HCT116 (cell line): ENCODE measurements at regions not wholly inside any gene's neighbourhood (a gene's known extent, or its start where the extent isn't known, plus 50 kb on each side); places are given as distances from the start of the nearest gene placed in this dataset.

Experiments used
- ATAC-seq: fragments of 200-7000 bp; cut with Tn5 transposase; 2 replicates; pipeline ENCODE4 v1.9.1; 2020; ENCODE audit warnings: mild to moderate bottlenecking, moderate library complexity
- BruUV-seq: library from RNA; stranded (reverse); fragments of 400-500 nt; replicated peaks from 2 replicates; lab custom pipeline; 2021; lab: Mats Ljungman, UMichigan
- CTCF ChIA-PET: fragments of 300-600 bp; sonication (Branson Sonifier 250); formaldehyde crosslinking; loops from one replicate; lab custom pipeline; 2021; ENCODE audit warnings: antibody characterized with exemption; lab: Charles Lee
- POLR2A ChIA-PET: fragments of 300-600, 350-600 bp; sonication (Branson Sonifier 250); formaldehyde crosslinking; loops from one replicate; lab custom pipeline; 2021; ENCODE audit warnings: antibody characterized with exemption; lab: Charles Lee
- RAD21 ChIA-PET, 2 experiments: fragments of 300-600 bp; sonication (Branson Sonifier 250); formaldehyde crosslinking; loops; one replicate each; lab custom pipeline; 2023; ENCODE audit warnings: low total read pairs in 2 of 2; ENCODE audit not compliant: uncharacterized antibody in 2 of 2, unreplicated experiment in 2 of 2, low non-redundant PET in 1 of 2; lab: Charles Lee
- DNase-seq: peaks from one replicate; pipeline ENCODE4 v3.0.0-alpha.2; 2010; ENCODE audit warnings: low read depth, low spot score
- H2AFZ ChIP-seq: fragments of 200-600 bp; shearing (Covaris generic), sonication (generic); 2 replicates; pipeline ENCODE4 v1.6.1; 2017; ENCODE audit warnings: low read depth, mixed run types, mixed read lengths, antibody characterized with exemption, low read length; ENCODE audit not compliant: poor library complexity, severe bottlenecking
- H3K27ac ChIP-seq: 2 replicates; pipeline ENCODE4 v1.5.1; 2012; ENCODE audit warnings: low read depth, low read length
- H3K27me3 ChIP-seq: fragments of 200-600 bp; sonication (generic); 2 replicates; pipeline ENCODE4 v1.6.1; 2016; ENCODE audit warnings: mixed run types, low read length, mixed read lengths; ENCODE audit not compliant: insufficient read depth
- H3K36me3 ChIP-seq, 2 experiments: fragments of 200-500 bp in 1 of 2; fragments of 200-600 bp in 1 of 2; sonication (Bioruptor generic) in 1 of 2; sonication (generic) in 1 of 2; 2 replicates each; pipeline versions ENCODE4 v1.5.1 to v1.6.1; 2014 to 2016; ENCODE audit warnings: low read length in 2 of 2, inconsistent platforms in 1 of 2, mixed read lengths in 1 of 2, mixed run types in 1 of 2; ENCODE audit not compliant: insufficient read depth in 2 of 2, control insufficient read depth in 1 of 2
- H3K4me1 ChIP-seq, 2 experiments: fragments of 200-600 bp in 1 of 2; sonication (generic) in 1 of 2; 2 replicates each; pipeline versions ENCODE4 v1.5.1 to v1.6.1; 2012 to 2017; ENCODE audit warnings: low read length in 2 of 2, inconsistent platforms in 1 of 2, mild to moderate bottlenecking in 1 of 2, mixed read lengths in 1 of 2, mixed run types in 1 of 2, moderate library complexity in 1 of 2; ENCODE audit not compliant: insufficient read depth in 2 of 2, control insufficient read depth in 1 of 2
- H3K4me2 ChIP-seq: fragments of 200-600 bp; sonication (generic); 2 replicates; pipeline ENCODE4 v1.6.1; 2017; ENCODE audit warnings: mixed run types, low read length, mixed read lengths
- H3K4me3 ChIP-seq, 2 experiments: fragments of 200-600 bp in 1 of 2; sonication (generic) in 1 of 2; replicated peaks in 1 of 2; 2 replicates each; pipeline ENCODE4 v1.5.1; 2011 to 2016; ENCODE audit warnings: low read length in 2 of 2, control low read depth in 1 of 2, low read depth in 1 of 2, mild to moderate bottlenecking in 1 of 2, mixed read lengths in 1 of 2, mixed run types in 1 of 2
- H3K79me2 ChIP-seq: fragments of 200-600 bp; sonication (generic); 2 replicates; pipeline ENCODE4 v1.6.1; 2017; ENCODE audit warnings: mild to moderate bottlenecking, mixed run types, low read length, moderate library complexity, mixed read lengths; ENCODE audit not compliant: insufficient read depth
- H3K9ac ChIP-seq: fragments of 200-600 bp; sonication (generic); 2 replicates; pipeline ENCODE4 v1.6.1; 2016; ENCODE audit warnings: low read length, mixed read lengths
- H3K9me2 ChIP-seq: fragments of 200-600 bp; sonication (generic), shearing (Covaris generic); 2 replicates; pipeline ENCODE4 v1.6.1; 2017; ENCODE audit warnings: mixed run types, mild to moderate bottlenecking, moderate library complexity; ENCODE audit not compliant: insufficient read depth
- H3K9me3 ChIP-seq, 2 experiments: fragments of 200-500 bp in 1 of 2; fragments of 200-600 bp in 1 of 2; sonication (Bioruptor generic) in 1 of 2; sonication (generic) in 1 of 2; 2 replicates each; pipeline ENCODE4 v1.6.1; 2014 to 2017; ENCODE audit warnings: low read length in 2 of 2, mixed read lengths in 2 of 2, inconsistent platforms in 1 of 2, low read depth in 1 of 2, mild to moderate bottlenecking in 1 of 2, mixed run types in 1 of 2, moderate library complexity in 1 of 2; ENCODE audit not compliant: control insufficient read depth in 1 of 2, insufficient read depth in 1 of 2
- H4K20me1 ChIP-seq: fragments of 200-600 bp; sonication (generic), shearing (Covaris generic); 2 replicates; pipeline ENCODE4 v1.6.1; 2017; ENCODE audit warnings: mixed run types, mild to moderate bottlenecking, moderate library complexity; ENCODE audit not compliant: insufficient read depth
- CBX3 ChIP-seq: IDR thresholded peaks from 2 replicates; pipeline ENCODE4 v1.6.1; 2012; ENCODE audit warnings: low read depth
- EZH2 ChIP-seq: fragments of 200-600 bp; sonication (generic); IDR thresholded peaks from 2 replicates; pipeline ENCODE4 v1.6.1; 2017; ENCODE audit warnings: antibody characterized with exemption, mixed run types
- EZH2phosphoT487 ChIP-seq: fragments of 200-600 bp; IDR thresholded peaks from 2 replicates; pipeline ENCODE4 v1.6.1; 2018; ENCODE audit warnings: antibody characterized with exemption, borderline replicate concordance
- JUND ChIP-seq: IDR thresholded peaks from 2 replicates; pipeline ENCODE4 v1.6.1; 2012
- POLR2A ChIP-seq: IDR thresholded peaks from 2 replicates; pipeline ENCODE4 v1.7.0; 2011; ENCODE audit warnings: borderline replicate concordance; ENCODE audit not compliant: insufficient read depth, insufficient read length; ENCODE audit errors: extremely low read depth
- POLR2AphosphoS5 ChIP-seq: IDR thresholded peaks from 2 replicates; pipeline ENCODE4 v1.6.1; 2011; ENCODE audit warnings: mild to moderate bottlenecking, low read depth, low read length, moderate library complexity
- SP1 ChIP-seq: IDR thresholded peaks from 2 replicates; pipeline ENCODE4 v1.6.1; 2012; ENCODE audit warnings: low read depth
- SRF ChIP-seq: IDR thresholded peaks from 2 replicates; pipeline ENCODE4 v1.6.1; 2012; ENCODE audit warnings: low read depth
- TCF7L2 ChIP-seq: IDR thresholded peaks from 2 replicates; pipeline ENCODE4 v1.7.0; 2011; ENCODE audit warnings: borderline replicate concordance, inconsistent platforms; ENCODE audit not compliant: insufficient read depth, insufficient read length; ENCODE audit errors: extremely low read depth
- YY1 ChIP-seq: IDR thresholded peaks from 2 replicates; pipeline ENCODE4 v1.6.1; 2011; ENCODE audit warnings: low read length, low read depth, moderate library complexity, mild to moderate bottlenecking; ENCODE audit not compliant: insufficient replicate concordance; ENCODE audit errors: extremely low read depth
- ZFX ChIP-seq: fragments of 450-650 bp; IDR thresholded peaks from 2 replicates; pipeline ENCODE4 v1.6.1; 2017
- ZNF274 ChIP-seq: fragments of 200-500 bp; sonication (Bioruptor generic); IDR thresholded peaks from 2 replicates; pipeline ENCODE4 v1.6.1; 2014; ENCODE audit warnings: mild to moderate bottlenecking, low read depth, low read length, inconsistent platforms
- intact Hi-C: fragments of 100-400 bp; cut with micrococcal nuclease; formaldehyde crosslinking; loops from 2 replicates; pipeline ENCODE4 v1.10.0; 2022
- TF ChIP-seq, protein P1 (sequence below): IDR thresholded peaks from 2 replicates; pipeline ENCODE4 v1.6.1; 2012
- TF ChIP-seq, protein P2 (sequence below): IDR thresholded peaks from 2 replicates; pipeline ENCODE4 v1.6.1; 2012; ENCODE audit warnings: low read depth
- TF ChIP-seq, protein P3 (sequence below): IDR thresholded peaks from 2 replicates; pipeline ENCODE4 v1.6.1; 2011; ENCODE audit warnings: mild to moderate bottlenecking, low read length, moderate library complexity; ENCODE audit not compliant: insufficient replicate concordance; ENCODE audit errors: extremely low read depth

DNA sequence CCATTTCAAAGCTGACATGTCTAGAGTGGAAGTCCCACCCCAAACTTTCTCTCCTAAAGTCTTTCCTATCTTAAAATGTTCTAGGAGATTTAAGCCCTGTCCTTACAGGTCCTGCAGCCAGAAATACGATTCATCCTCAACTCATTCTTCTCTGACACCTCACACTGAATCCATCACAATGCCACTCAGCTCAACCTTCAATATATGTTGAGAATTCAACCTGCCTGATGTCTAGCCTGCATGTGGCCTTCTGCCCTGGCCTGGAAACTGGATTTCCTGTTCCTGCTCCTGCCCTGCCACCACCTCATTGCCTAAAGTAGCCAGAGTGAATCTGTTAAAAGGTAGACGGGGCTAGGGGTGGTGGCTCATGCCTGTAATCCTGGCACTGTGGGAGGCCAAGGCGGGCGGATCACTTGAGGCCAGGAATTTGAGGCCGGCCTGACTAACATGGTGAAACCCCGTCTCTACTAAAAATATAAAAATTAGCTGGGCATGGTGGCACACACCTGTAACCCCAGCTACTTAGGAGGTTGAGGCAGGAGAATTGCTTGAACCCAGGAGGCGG lies 345.9 kb downstream of the CDH26 start:
- H3K9me3 ChIP-seq: peaks cover 0 to 6% of the 10 kb centered on the region in 2 experiments; a peak in 1 of 4 replicates
- H3K27ac ChIP-seq: no peak overlapping the region
- no peaks in the 10 kb centered on the region for H3K27me3 ChIP-seq
- H3K79me2 ChIP-seq: no peaks in the 10 kb centered on the region
- ChIA-PET CTCF (no interaction called here), RAD21 (no interaction called here), POLR2A (no interaction called here)
- no peaks in the 10 kb centered on the region for H4K20me1 ChIP-seq
- H3K9ac ChIP-seq: no peak overlapping the region
- no peak overlapping the region for H3K4me3 ChIP-seq
- DNase-seq: no peak
- no peaks in the 10 kb centered on the region for H3K4me1 ChIP-seq
- no peak overlapping the region for H2AFZ ChIP-seq
- no peak for ATAC-seq
- no peak overlapping the region for H3K4me2 ChIP-seq
- intact Hi-C loops: no loop called here
- BruUV-seq: no TSS peak
- H3K9me2 ChIP-seq: no peaks in the 10 kb centered on the region
- H3K36me3 ChIP-seq: no peaks in the 10 kb centered on the region
- TF ChIP-seq ZNF274: no peak
- no peak for TF ChIP-seq TCF7L2
- no peak for TF ChIP-seq SRF
- TF ChIP-seq JUND: no peak
- no peak for TF ChIP-seq SP1
- TF ChIP-seq ZFX: no peak

DNA sequence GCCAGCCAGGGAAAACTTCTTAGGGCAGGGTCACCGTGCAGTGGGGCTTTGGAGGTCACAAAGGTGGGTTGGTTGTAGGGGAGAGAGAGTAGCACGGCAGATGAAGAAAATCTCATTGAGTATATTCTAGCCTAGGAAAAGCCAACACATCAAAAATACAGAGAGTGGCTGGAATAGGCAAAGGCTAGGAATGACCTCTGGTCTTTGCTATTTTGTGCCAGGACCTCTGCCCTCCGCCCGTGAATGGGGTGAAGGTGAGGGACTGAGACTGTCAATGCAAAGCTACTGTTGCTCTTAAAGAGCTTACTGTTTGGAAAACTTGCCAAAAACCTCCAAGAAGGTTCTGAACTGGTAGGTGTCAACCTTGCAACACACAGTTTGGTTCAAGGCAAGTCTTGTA lies 346.7 kb downstream of the CDH26 start:
- Histone ChIP-seq H3K4me1 (no peaks in the 10 kb centered on the region), H3K9me2 (no peaks in the 10 kb centered on the region), H3K36me3 (no peaks in the 10 kb centered on the region), H3K9me3 (peaks cover 0 to 12% of the 10 kb centered on the region in 2 experiments; a peak in 1 of 4 replicates), H3K4me3 (no peak overlapping the region), H4K20me1 (no peaks in the 10 kb centered on the region), H3K27ac (no peak overlapping the region), H3K79me2 (no peaks in the 10 kb centered on the region), H3K4me2 (no peak overlapping the region), H2AFZ (no peak overlapping the region), H3K9ac (no peak overlapping the region), H3K27me3 (no peaks in the 10 kb centered on the region)
- ChIA-PET POLR2A (no interaction called here), CTCF (no interaction called here), RAD21 (no interaction called here)
- intact Hi-C loops: no loop called here
- BruUV-seq: no TSS peak
- DNase-seq: no peak
- ATAC-seq: no peak
- no peak for TF ChIP-seq TCF7L2
- TF ChIP-seq, protein P1, sequence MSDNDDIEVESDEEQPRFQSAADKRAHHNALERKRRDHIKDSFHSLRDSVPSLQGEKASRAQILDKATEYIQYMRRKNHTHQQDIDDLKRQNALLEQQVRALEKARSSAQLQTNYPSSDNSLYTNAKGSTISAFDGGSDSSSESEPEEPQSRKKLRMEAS: no peak
- TF ChIP-seq JUND: no peak
- TF ChIP-seq, protein P2, sequence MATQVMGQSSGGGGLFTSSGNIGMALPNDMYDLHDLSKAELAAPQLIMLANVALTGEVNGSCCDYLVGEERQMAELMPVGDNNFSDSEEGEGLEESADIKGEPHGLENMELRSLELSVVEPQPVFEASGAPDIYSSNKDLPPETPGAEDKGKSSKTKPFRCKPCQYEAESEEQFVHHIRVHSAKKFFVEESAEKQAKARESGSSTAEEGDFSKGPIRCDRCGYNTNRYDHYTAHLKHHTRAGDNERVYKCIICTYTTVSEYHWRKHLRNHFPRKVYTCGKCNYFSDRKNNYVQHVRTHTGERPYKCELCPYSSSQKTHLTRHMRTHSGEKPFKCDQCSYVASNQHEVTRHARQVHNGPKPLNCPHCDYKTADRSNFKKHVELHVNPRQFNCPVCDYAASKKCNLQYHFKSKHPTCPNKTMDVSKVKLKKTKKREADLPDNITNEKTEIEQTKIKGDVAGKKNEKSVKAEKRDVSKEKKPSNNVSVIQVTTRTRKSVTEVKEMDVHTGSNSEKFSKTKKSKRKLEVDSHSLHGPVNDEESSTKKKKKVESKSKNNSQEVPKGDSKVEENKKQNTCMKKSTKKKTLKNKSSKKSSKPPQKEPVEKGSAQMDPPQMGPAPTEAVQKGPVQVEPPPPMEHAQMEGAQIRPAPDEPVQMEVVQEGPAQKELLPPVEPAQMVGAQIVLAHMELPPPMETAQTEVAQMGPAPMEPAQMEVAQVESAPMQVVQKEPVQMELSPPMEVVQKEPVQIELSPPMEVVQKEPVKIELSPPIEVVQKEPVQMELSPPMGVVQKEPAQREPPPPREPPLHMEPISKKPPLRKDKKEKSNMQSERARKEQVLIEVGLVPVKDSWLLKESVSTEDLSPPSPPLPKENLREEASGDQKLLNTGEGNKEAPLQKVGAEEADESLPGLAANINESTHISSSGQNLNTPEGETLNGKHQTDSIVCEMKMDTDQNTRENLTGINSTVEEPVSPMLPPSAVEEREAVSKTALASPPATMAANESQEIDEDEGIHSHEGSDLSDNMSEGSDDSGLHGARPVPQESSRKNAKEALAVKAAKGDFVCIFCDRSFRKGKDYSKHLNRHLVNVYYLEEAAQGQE: no peak
- TF ChIP-seq EZH2phosphoT487: no peak
- TF ChIP-seq, protein P3, sequence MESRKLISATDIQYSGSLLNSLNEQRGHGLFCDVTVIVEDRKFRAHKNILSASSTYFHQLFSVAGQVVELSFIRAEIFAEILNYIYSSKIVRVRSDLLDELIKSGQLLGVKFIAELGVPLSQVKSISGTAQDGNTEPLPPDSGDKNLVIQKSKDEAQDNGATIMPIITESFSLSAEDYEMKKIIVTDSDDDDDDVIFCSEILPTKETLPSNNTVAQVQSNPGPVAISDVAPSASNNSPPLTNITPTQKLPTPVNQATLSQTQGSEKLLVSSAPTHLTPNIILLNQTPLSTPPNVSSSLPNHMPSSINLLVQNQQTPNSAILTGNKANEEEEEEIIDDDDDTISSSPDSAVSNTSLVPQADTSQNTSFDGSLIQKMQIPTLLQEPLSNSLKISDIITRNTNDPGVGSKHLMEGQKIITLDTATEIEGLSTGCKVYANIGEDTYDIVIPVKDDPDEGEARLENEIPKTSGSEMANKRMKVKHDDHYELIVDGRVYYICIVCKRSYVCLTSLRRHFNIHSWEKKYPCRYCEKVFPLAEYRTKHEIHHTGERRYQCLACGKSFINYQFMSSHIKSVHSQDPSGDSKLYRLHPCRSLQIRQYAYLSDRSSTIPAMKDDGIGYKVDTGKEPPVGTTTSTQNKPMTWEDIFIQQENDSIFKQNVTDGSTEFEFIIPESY: no peak
- no peak for TF ChIP-seq SP1
- TF ChIP-seq POLR2AphosphoS5: no peak
- TF ChIP-seq ZNF274: no peak
- no peak for TF ChIP-seq EZH2
- no peak for TF ChIP-seq CBX3
- TF ChIP-seq SRF: no peak
- TF ChIP-seq POLR2A: no peak
- no peak for TF ChIP-seq YY1
